Tongue (tissue), 1 donor: ENCODE measurements at regions not wholly inside any gene's neighbourhood (a gene's known extent, or its start where the extent isn't known, plus 50 kb on each side); places are given as distances from the start of the nearest gene placed in this dataset.
"Not testable (repeated sequence)": the region's sequence is repeated elsewhere in the genome, so short reads cannot be mapped to it uniquely, and the experiment has no call there.

Source experiments
- DNase-seq: peaks from one replicate; pipeline ENCODE4 v3.0.0-alpha.2; 2015

- DNase-seq = not testable (repeated sequence)
Measured at GRCh38 chr22:19603346-19603745, 79.1 kb upstream of the CLDN5 start.

GRCh38 chr22:19603767-19604166, 79.6 kb upstream of the CLDN5 start:
- DNase-seq = no peak

GRCh38 chr22:19604711-19605268, 80.6 kb upstream of the CLDN5 start:
- peak; percentile 51 for DNase-seq

GRCh38 chr22:19605508-19606331, 81.5 kb upstream of the CLDN5 start:
- DNase-seq = no peak

- no peak for DNase-seq
Measured at GRCh38 chr22:19606332-19607191, 82.4 kb upstream of the CLDN5 start.

- peak; percentile 72 for DNase-seq
Measured at GRCh38 chr22:19607192-19608002, 83.2 kb upstream of the CLDN5 start.

- DNase-seq = no peak
Measured at GRCh38 chr22:19608003-19608690, 83.9 kb upstream of the CLDN5 start.

- DNase-seq = not testable (repeated sequence)
Measured at GRCh38 chr22:19609753-19610152, 85.5 kb upstream of the CLDN5 start.

- DNase-seq = no peak
Measured at GRCh38 chr22:19610518-19611253, 86.5 kb upstream of the CLDN5 start.

- no peak for DNase-seq
Measured at GRCh38 chr22:19611590-19611989, 87.4 kb upstream of the CLDN5 start.

- DNase-seq = no peak
Measured at GRCh38 chr22:19612866-19613572, 88.8 kb upstream of the CLDN5 start.

- DNase-seq = no peak
Measured at GRCh38 chr22:19614536-19614863, 90.3 kb upstream of the CLDN5 start.

- no peak for DNase-seq
Measured at GRCh38 chr22:19615001-19615461, 90.8 kb upstream of the CLDN5 start.

GRCh38 chr22:19615867-19616581, 91.8 kb upstream of the CLDN5 start:
- no peak for DNase-seq

GRCh38 chr22:19619144-19620009, 94.9 kb upstream of the SEPTIN5 start:
- peak; percentile 37 for DNase-seq

- DNase-seq = peak; percentile 50
Measured at GRCh38 chr22:19620742-19621371, 93.4 kb upstream of the SEPTIN5 start.

- DNase-seq = peak; percentile 41
Measured at GRCh38 chr22:19621373-19622060, 92.8 kb upstream of the SEPTIN5 start.
